Esophagus squamous epithelium (tissue), 5 donors: ENCODE measurements at regions not wholly inside any gene's neighbourhood (a gene's known extent, or its start where the extent isn't known, plus 50 kb on each side); places are given as distances from the start of the nearest gene placed in this dataset.
"Not testable (repeated sequence)": the region's sequence is repeated elsewhere in the genome, so short reads cannot be mapped to it uniquely, and the experiment has no call there.

ENCODE experiments used
- DNase-seq: peaks from one replicate; lab custom pipeline; 2025; lab: John Stamatoyannopoulos, UW
- H3K27ac ChIP-seq, 4 donors: fragments of 200-600 bp; sonication (generic); one replicate each; pipeline ENCODE4 v1.5.1; 2016 to 2019; ENCODE audit warnings: mild to moderate bottlenecking in 1 of 4
- H3K27me3 ChIP-seq, 4 donors: fragments of 200-600 bp; sonication (generic); 1 replicate in 3 of 4; 2 replicates in 1 of 4; pipeline versions ENCODE4 v1.5.1 to v1.6.0; 2017 to 2021; ENCODE audit warnings: antibody characterized with exemption in 1 of 4
- H3K36me3 ChIP-seq, 3 donors: fragments of 200-600 bp; sonication (generic); one replicate each; pipeline ENCODE4 v1.5.1; 2016 to 2019
- H3K4me1 ChIP-seq, 3 donors: fragments of 200-600 bp; sonication (generic); one replicate each; pipeline ENCODE4 v1.5.1; 2017 to 2019
- H3K4me3 ChIP-seq, 4 donors: fragments of 200-600 bp; sonication (generic); 1 replicate in 3 of 4; 2 replicates in 1 of 4; pipeline ENCODE4 v1.5.1; 2016 to 2019; ENCODE audit warnings: mild to moderate bottlenecking in 2 of 4, moderate library complexity in 1 of 4
- H3K9me3 ChIP-seq, 3 donors: fragments of 200-600 bp; sonication (generic); one replicate each; pipeline ENCODE4 v1.5.1; 2016 to 2019
- POLR2A ChIP-seq, 4 donors: fragments of 450-650 bp; IDR thresholded peaks; one replicate each; pipeline ENCODE4 v1.6.1; 2017; ENCODE audit warnings: antibody characterized with exemption in 4 of 4, mild to moderate bottlenecking in 4 of 4, moderate library complexity in 3 of 4
- WGBS, 2 donors: methylation state at CpG; one replicate each; pipeline ENCODE4 v1.1.5; 2018; 5-methylcytosine and 5-hydroxymethylcytosine counted together
- intact Hi-C: fragments of 100-400 bp; cut with DNase I; formaldehyde crosslinking; loops from one replicate; pipeline ENCODE4 v1.15.0; 2022
- TF ChIP-seq, protein P1 (sequence below), 6 experiments: fragments of 450-650 bp in 4 of 6; fragments of 200-600 bp in 2 of 6; sonication (generic) in 2 of 6; IDR thresholded peaks; one replicate each; pipeline ENCODE4 v1.5.1; 2016 to 2019; ENCODE audit warnings: antibody characterized with exemption in 6 of 6, mild to moderate bottlenecking in 4 of 6, moderate library complexity in 4 of 6
- donor health status: DM: yes; HTN: yes; CAD: no.

DNA sequence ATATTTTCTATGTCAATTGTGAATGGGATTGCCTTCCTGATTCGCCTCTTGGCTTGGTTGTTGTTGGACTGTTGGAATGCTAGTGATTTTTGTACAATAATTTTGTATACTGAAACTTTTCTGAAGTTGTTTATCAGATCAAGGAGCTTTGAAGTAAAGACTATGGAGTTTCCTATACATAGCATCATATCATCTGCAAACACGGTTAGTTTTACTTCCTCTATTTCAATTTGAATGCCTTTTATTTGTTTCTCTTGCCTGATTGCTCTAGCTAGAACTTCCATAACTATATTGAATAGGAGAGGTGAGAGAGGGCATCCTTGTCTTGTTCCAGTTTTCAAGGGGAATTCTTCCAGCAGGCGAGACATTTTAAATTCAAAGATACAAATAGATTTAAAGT, 226.5 kb downstream of the FBXO8 start:
- H3K9me3 ChIP-seq = no peaks in the 10 kb centered on the region
- H3K4me1 ChIP-seq = no peaks in the 10 kb centered on the region
- TF ChIP-seq POLR2A (IDR thresholded peaks at IDR 0.05) = no peak
- TF ChIP-seq, protein P1, sequence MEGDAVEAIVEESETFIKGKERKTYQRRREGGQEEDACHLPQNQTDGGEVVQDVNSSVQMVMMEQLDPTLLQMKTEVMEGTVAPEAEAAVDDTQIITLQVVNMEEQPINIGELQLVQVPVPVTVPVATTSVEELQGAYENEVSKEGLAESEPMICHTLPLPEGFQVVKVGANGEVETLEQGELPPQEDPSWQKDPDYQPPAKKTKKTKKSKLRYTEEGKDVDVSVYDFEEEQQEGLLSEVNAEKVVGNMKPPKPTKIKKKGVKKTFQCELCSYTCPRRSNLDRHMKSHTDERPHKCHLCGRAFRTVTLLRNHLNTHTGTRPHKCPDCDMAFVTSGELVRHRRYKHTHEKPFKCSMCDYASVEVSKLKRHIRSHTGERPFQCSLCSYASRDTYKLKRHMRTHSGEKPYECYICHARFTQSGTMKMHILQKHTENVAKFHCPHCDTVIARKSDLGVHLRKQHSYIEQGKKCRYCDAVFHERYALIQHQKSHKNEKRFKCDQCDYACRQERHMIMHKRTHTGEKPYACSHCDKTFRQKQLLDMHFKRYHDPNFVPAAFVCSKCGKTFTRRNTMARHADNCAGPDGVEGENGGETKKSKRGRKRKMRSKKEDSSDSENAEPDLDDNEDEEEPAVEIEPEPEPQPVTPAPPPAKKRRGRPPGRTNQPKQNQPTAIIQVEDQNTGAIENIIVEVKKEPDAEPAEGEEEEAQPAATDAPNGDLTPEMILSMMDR (IDR thresholded peaks at IDR 0.05) = no peak
- intact Hi-C loops = no loop called here
- no peaks in the 10 kb centered on the region for H3K36me3 ChIP-seq
- no peak overlapping the region for H3K27ac ChIP-seq
- H3K27me3 ChIP-seq = no peaks in the 10 kb centered on the region
- no peak overlapping the region for H3K4me3 ChIP-seq
- whole genome bisulfite sequencing, 2 donors = 39 to 57% methylated on average over 3 of the region's 3 CpGs
- no peak for DNase-seq

DNA sequence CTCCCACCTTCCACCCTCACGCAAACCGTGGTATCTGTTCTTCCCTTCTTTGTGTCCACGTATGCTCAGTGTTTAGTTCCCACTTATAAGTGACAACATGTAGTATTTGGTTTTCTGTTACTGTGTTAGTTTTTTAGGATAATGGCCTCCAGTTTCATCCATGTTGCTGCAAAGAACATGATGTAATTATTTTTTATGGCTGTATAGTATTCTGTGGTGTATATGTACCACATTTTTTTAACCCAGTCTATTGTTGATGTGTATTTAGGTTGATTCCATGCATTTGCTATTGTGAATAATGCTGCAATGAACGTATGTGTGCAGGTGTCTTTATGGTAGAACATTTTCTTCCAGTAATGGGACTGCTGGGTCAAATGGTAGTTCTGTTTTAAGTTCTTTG, 228.1 kb downstream of the FBXO8 start:
- no peaks in the 10 kb centered on the region for H3K4me1 ChIP-seq
- TF ChIP-seq, protein P1 (IDR thresholded peaks at IDR 0.05) = no peak
- no peak for TF ChIP-seq POLR2A (IDR thresholded peaks at IDR 0.05)
- 71 to 83% methylated on average over 4 of the region's 4 CpGs for WGBS, 2 donors
- no peak overlapping the region for H3K27ac ChIP-seq
- no peaks in the 10 kb centered on the region for H3K27me3 ChIP-seq
- no peaks in the 10 kb centered on the region for H3K36me3 ChIP-seq
- intact Hi-C loops = no loop called here
- H3K4me3 ChIP-seq = no peak overlapping the region
- no peak for DNase-seq
- no peaks in the 10 kb centered on the region for H3K9me3 ChIP-seq

DNA sequence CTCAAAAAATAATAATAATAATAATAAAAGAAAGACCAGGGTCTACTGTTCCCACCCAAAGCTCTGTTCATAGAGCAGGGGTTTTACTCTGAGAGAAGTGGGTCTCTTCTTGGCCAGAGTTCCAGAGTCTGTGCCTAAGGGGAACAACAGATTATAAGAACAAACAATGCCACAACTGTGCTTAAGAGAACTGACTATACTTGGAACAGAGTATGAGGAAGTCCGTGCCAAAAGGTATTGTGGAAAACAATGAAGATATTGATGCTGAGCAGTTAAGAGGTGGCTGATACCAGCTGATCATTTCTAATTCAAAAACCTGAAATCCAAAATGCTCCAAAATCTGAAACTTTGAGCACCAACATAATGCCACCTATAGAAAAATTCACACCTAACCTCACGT, 229.6 kb downstream of the FBXO8 start:
- WGBS, 2 donors = 75 to 81% methylated on average over 2 of the region's 2 CpGs
- no peaks in the 10 kb centered on the region for H3K9me3 ChIP-seq
- H3K4me3 ChIP-seq = no peak overlapping the region
- H3K27ac ChIP-seq = no peak overlapping the region
- H3K4me1 ChIP-seq = no peaks in the 10 kb centered on the region
- intact Hi-C loops = no loop called here
- no peaks in the 10 kb centered on the region for H3K36me3 ChIP-seq
- TF ChIP-seq, protein P1 (IDR thresholded peaks at IDR 0.05) = no peak
- TF ChIP-seq POLR2A (IDR thresholded peaks at IDR 0.05) = no peak
- H3K27me3 ChIP-seq = no peaks in the 10 kb centered on the region
- DNase-seq = no peak

DNA sequence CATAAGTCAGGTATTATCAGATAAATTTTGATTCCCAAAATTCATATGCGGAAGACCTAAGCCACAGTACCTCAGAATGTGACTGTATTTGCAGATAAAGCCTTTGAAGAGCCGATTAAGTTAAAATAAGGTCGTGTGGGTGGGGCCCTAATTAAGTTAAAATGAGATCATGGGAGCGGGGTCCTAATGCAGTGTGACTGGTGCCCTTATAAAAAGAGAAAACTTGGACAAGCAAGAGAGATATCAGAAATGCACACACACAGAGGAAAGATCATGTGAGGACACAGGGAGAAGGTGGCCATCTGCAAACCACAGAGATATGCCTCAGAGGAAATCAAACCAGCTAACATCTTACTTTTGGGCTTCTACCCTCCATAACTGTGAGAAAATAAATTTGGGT, 236.1 kb downstream of the FBXO8 start:
- Histone ChIP-seq H3K4me3 (no peak overlapping the region), H3K36me3 (no peaks in the 10 kb centered on the region), H3K27ac (no peak overlapping the region), H3K9me3 (no peaks in the 10 kb centered on the region), H3K4me1 (no peaks in the 10 kb centered on the region), H3K27me3 (no peaks in the 10 kb centered on the region)
- intact Hi-C loops = no loop called here
- 44 to 53% methylated on average over 4 of the region's 4 CpGs for WGBS, 2 donors
- DNase-seq = no peak
- TF ChIP-seq, protein P1 (IDR thresholded peaks at IDR 0.05) = no peak
- TF ChIP-seq POLR2A (IDR thresholded peaks at IDR 0.05) = no peak

DNA sequence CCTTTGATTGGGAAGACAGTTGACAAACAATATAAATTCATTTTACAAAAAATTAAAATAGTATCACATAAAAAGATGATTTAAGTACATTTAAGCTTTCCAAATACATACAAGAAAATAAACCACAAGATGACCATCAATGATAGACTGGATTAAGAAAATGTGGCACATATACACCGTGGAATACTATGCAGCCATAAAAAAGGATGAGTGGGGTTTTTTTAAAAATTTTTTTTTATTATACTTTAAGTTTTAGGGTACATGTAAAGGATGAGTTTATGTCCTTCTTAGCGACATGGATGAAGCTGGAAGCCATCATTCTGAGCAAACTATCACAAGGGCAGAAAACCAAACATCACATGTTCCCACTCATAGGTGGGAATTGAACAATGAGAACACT, 237.6 kb downstream of the FBXO8 start:
- H3K4me3 ChIP-seq, H3K9me3 ChIP-seq, H3K4me1 ChIP-seq, intact Hi-C loops, H3K27me3 ChIP-seq, H3K27ac ChIP-seq, H3K36me3 ChIP-seq, DNase-seq: not testable (repeated sequence)
- 74 to 90% methylated on average over 2 of the region's 2 CpGs for WGBS, 2 donors

DNA sequence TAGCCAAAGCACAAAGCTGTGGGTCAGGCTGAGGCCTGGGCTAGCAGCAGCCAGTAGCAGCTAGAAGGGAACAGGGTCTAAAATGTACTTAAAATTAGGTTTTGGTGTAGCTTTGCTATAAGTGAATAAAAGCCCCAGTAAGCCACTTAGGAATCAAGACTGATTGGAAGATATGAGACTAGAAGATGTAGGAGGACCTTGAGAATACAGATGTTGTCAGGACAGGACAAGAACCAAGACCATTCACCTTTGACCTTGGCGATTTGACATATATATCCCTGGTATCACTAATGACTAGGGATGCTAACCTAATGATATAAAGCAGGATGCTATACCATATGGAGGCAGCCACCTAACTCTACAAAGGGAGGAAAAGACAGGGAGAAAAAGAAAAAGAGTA, 238.1 kb downstream of the FBXO8 start:
- no peaks in the 10 kb centered on the region for H3K36me3 ChIP-seq
- no peaks in the 10 kb centered on the region for H3K4me1 ChIP-seq
- no peak overlapping the region for H3K27ac ChIP-seq
- no peak for TF ChIP-seq POLR2A (IDR thresholded peaks at IDR 0.05)
- TF ChIP-seq, protein P1 (IDR thresholded peaks at IDR 0.05) = no peak
- no peak for DNase-seq
- no peak overlapping the region for H3K4me3 ChIP-seq
- intact Hi-C loops = no loop called here
- 79 to 88% methylated on average over 1 of the region's 1 CpG for WGBS, 2 donors
- no peaks in the 10 kb centered on the region for H3K9me3 ChIP-seq
- no peaks in the 10 kb centered on the region for H3K27me3 ChIP-seq
